Keratinocyte (primary cell): ENCODE measurements at regions not wholly inside any gene's neighbourhood (a gene's known extent, or its start where the extent isn't known, plus 50 kb on each side); places are given as distances from the start of the nearest gene placed in this dataset.

Source experiments
- DNase-seq: peaks from one replicate; pipeline ENCODE4 v3.0.0-alpha.2; 2011; ENCODE audit warnings: low read depth, missing footprints, low spot score
- FAIRE-seq: peaks from 2 replicates; lab custom pipeline; 2011; peaks lifted over from hg19 to GRCh38; lab: Jason Lieb, UNC
- H2AFZ ChIP-seq: 2 replicates; pipeline ENCODE4 v1.6.0; 2012; ENCODE audit warnings: low read length, control low read depth, inconsistent platforms; ENCODE audit not compliant: control insufficient read depth
- H3K27ac ChIP-seq: 2 replicates; pipeline ENCODE4 v1.5.1; 2011; ENCODE audit warnings: low read length; ENCODE audit not compliant: control insufficient read depth, insufficient read depth
- H3K27me3 ChIP-seq: 3 replicates; pipeline ENCODE4 v1.6.0; 2011; ENCODE audit warnings: low read length; ENCODE audit not compliant: control insufficient read depth, insufficient read depth; ENCODE audit errors: extremely low read depth
- H3K36me3 ChIP-seq, 2 experiments: 2 replicates in 1 of 2; 3 replicates in 1 of 2; pipeline ENCODE4 v1.5.1; 2011; ENCODE audit warnings: low read length in 2 of 2, mild to moderate bottlenecking in 1 of 2; ENCODE audit not compliant: control insufficient read depth in 2 of 2, insufficient read depth in 2 of 2; ENCODE audit errors: extremely low read depth in 1 of 2
- H3K4me1 ChIP-seq: 3 replicates; pipeline ENCODE4 v1.5.1; 2011; ENCODE audit warnings: low read length; ENCODE audit not compliant: control insufficient read depth, insufficient read depth; ENCODE audit errors: extremely low read depth
- H3K4me2 ChIP-seq: 3 replicates; pipeline ENCODE4 v1.6.0; 2011; ENCODE audit warnings: low read depth, low read length; ENCODE audit not compliant: control insufficient read depth, insufficient read depth; ENCODE audit errors: extremely low read depth
- H3K4me3 ChIP-seq, 3 experiments: fragments of 200-600 bp in 1 of 3; sonication (generic) in 1 of 3; 2 replicates in 2 of 3; 3 replicates in 1 of 3; pipeline ENCODE4 v1.5.1; 2011 to 2016; ENCODE audit warnings: low read length in 3 of 3, mild to moderate bottlenecking in 3 of 3, control low read depth in 2 of 3, inconsistent platforms in 1 of 3, low read depth in 1 of 3, mixed read lengths in 1 of 3, mixed run types in 1 of 3, moderate library complexity in 1 of 3; ENCODE audit not compliant: control insufficient read depth in 2 of 3, insufficient read depth in 2 of 3; ENCODE audit errors: extremely low read depth in 1 of 3
- H3K79me2 ChIP-seq: 2 replicates; pipeline ENCODE4 v1.6.0; 2012; ENCODE audit warnings: low read length; ENCODE audit not compliant: control insufficient read depth, insufficient read depth
- H3K9ac ChIP-seq: 3 replicates; pipeline ENCODE4 v1.6.0; 2011; ENCODE audit warnings: low read length; ENCODE audit not compliant: control insufficient read depth, insufficient read depth; ENCODE audit errors: extremely low read depth
- H3K9me1 ChIP-seq: 3 replicates; pipeline ENCODE4 v1.6.0; 2011; ENCODE audit warnings: low read length; ENCODE audit not compliant: control insufficient read depth, insufficient read depth; ENCODE audit errors: extremely low read depth
- H3K9me3 ChIP-seq: 2 replicates; pipeline ENCODE4 v1.5.1; 2012; ENCODE audit warnings: low read depth, low read length; ENCODE audit not compliant: control insufficient read depth
- H4K20me1 ChIP-seq: 3 replicates; pipeline ENCODE4 v1.6.0; 2011; ENCODE audit warnings: low read length; ENCODE audit not compliant: control insufficient read depth, insufficient read depth; ENCODE audit errors: extremely low read depth
- EZH2 ChIP-seq: IDR thresholded peaks from one replicate; pipeline ENCODE4 v1.6.1; 2012; ENCODE audit warnings: inconsistent platforms, mild to moderate bottlenecking, low read length, moderate library complexity
- dilution Hi-C: fragments of 300-500 bp; cut with MboI; formaldehyde crosslinking; loops from one replicate; pipeline ENCODE4 v1.7.0; 2020; ENCODE audit warnings: low sequenced_read_pairs; ENCODE audit not compliant: extremely low pct_ligation_motif_present
- TF ChIP-seq, protein P1 (sequence below), 3 experiments: IDR thresholded peaks in 1 of 3; conservative IDR thresholded peaks in 1 of 3; optimal IDR thresholded peaks in 1 of 3; 2 replicates in 2 of 3; 3 replicates in 1 of 3; pipeline versions ENCODE3 to v1.5.1; 2011; ENCODE audit warnings: low read length in 3 of 3, mild to moderate bottlenecking in 3 of 3, moderate library complexity in 2 of 3, control low read depth in 1 of 3, inconsistent platforms in 1 of 3; ENCODE audit not compliant: insufficient read depth in 2 of 3; ENCODE audit errors: extremely low read depth in 1 of 3

DNA sequence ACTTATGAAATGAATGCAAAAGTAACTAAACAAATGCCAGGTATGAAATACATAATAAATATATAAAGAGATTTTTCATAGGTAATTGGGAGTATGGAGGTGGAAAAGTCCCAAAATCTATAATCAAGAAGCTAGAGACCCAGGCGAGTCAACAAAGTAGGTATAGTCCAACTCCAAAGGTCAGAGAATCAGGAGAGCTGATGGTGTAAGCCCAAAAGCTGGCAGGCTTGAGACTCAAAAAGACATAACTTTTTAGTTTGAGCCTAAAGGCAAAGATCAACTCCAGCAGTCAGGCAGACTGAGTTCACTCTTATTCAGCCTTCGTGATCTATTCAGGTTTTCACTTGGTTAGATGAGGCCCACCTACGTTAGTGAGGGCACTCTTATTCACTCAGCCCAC, 157.4 kb upstream of the TMCO5A start:
- Histone ChIP-seq H3K79me2 (no peaks in the 10 kb centered on the region), H3K9me3 (no peaks in the 10 kb centered on the region), H3K9ac (no peak overlapping the region), H3K27ac (no peak overlapping the region), H2AFZ (no peak overlapping the region), H3K9me1 (no peaks in the 10 kb centered on the region), H3K27me3 (no peaks in the 10 kb centered on the region), H3K36me3 (no peaks in the 10 kb centered on the region), H3K4me1 (no peaks in the 10 kb centered on the region), H3K4me2 (no peak overlapping the region), H3K4me3 (no peak overlapping the region), H4K20me1 (no peaks in the 10 kb centered on the region)
- no peak for TF ChIP-seq EZH2
- TF ChIP-seq, protein P1, sequence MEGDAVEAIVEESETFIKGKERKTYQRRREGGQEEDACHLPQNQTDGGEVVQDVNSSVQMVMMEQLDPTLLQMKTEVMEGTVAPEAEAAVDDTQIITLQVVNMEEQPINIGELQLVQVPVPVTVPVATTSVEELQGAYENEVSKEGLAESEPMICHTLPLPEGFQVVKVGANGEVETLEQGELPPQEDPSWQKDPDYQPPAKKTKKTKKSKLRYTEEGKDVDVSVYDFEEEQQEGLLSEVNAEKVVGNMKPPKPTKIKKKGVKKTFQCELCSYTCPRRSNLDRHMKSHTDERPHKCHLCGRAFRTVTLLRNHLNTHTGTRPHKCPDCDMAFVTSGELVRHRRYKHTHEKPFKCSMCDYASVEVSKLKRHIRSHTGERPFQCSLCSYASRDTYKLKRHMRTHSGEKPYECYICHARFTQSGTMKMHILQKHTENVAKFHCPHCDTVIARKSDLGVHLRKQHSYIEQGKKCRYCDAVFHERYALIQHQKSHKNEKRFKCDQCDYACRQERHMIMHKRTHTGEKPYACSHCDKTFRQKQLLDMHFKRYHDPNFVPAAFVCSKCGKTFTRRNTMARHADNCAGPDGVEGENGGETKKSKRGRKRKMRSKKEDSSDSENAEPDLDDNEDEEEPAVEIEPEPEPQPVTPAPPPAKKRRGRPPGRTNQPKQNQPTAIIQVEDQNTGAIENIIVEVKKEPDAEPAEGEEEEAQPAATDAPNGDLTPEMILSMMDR (optimal IDR thresholded peaks at IDR 0.05 in 1 of 3, IDR thresholded peaks at IDR 0.05 in 1 of 3, conservative IDR thresholded peaks at IDR 0.05 in 1 of 3; ENCODE audit: extremely low read depth in 1 of 3, insufficient read depth in 2 of 3, low read length in 3 of 3): no peak
- no peak for FAIRE-seq
- no peak for DNase-seq
- dilution Hi-C loops: no loop called here

DNA sequence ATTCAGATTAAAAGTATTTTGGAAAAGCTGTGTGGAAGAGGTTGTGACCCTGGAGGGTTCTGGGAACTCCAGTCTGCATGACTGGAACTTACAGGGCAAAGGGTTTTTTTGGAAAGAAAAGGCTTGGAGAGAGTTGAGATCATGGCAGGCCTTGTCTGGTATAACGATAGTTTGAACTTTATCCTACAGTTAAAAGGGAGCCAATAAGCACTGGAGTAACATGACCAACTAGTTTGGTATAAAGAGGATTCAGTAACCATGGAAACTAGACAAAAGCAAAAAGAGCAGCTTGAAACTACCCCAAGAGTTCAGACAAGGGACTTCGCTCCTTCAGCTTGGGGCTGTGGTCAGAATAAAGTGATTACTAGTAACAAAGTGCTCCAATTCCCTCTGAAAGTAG, 151.2 kb upstream of the TMCO5A start:
- Histone ChIP-seq H2AFZ (no peak overlapping the region), H3K27me3 (no peaks in the 10 kb centered on the region), H3K9me3 (no peaks in the 10 kb centered on the region), H3K4me1 (no peaks in the 10 kb centered on the region), H3K36me3 (no peaks in the 10 kb centered on the region), H3K9me1 (no peaks in the 10 kb centered on the region), H3K27ac (no peak overlapping the region), H3K4me3 (no peak overlapping the region), H3K79me2 (no peaks in the 10 kb centered on the region), H3K4me2 (no peak overlapping the region), H3K9ac (no peak overlapping the region), H4K20me1 (no peaks in the 10 kb centered on the region)
- DNase-seq (no peak), FAIRE-seq (no peak)
- no peak for TF ChIP-seq EZH2
- TF ChIP-seq, protein P1 (optimal IDR thresholded peaks at IDR 0.05 in 1 of 3, IDR thresholded peaks at IDR 0.05 in 1 of 3, conservative IDR thresholded peaks at IDR 0.05 in 1 of 3; ENCODE audit: extremely low read depth in 1 of 3, insufficient read depth in 2 of 3, low read length in 3 of 3): no peak
- dilution Hi-C loops: no loop called here
